Suprapubic skin (tissue), 4 donors: ENCODE measurements at regions not wholly inside any gene's neighbourhood (a gene's known extent, or its start where the extent isn't known, plus 50 kb on each side); places are given as distances from the start of the nearest gene placed in this dataset.

ENCODE experiments used
- DNase-seq, 2 donors: peaks; one replicate each; pipeline ENCODE4 v3.0.0-alpha.2; 2019; ENCODE audit warnings: low spot score in 2 of 2
- H3K27ac ChIP-seq: fragments of 200-600 bp; sonication (generic); one replicate; pipeline ENCODE4 v1.5.1; 2019
- H3K27me3 ChIP-seq: fragments of 200-600 bp; sonication (generic); one replicate; pipeline ENCODE4 v1.5.1; 2019
- H3K36me3 ChIP-seq: fragments of 200-600 bp; sonication (generic); one replicate; pipeline ENCODE4 v1.5.1; 2019
- H3K4me1 ChIP-seq: fragments of 200-600 bp; sonication (generic); one replicate; pipeline ENCODE4 v1.5.1; 2019
- H3K4me3 ChIP-seq: fragments of 200-600 bp; sonication (generic); one replicate; pipeline ENCODE4 v1.5.1; 2019; ENCODE audit warnings: mild to moderate bottlenecking
- H3K9me3 ChIP-seq: fragments of 200-600 bp; sonication (generic); one replicate; pipeline ENCODE4 v1.5.1; 2019
- EP300 ChIP-seq: sonication (generic); formaldehyde crosslinking; IDR thresholded peaks from one replicate; pipeline ENCODE4 v1.6.1; 2017; ENCODE audit warnings: antibody characterized with exemption
- POLR2A ChIP-seq, 2 donors: fragments of 450-650 bp; IDR thresholded peaks; one replicate each; pipeline ENCODE4 v1.6.1; 2017; ENCODE audit warnings: antibody characterized with exemption in 2 of 2, mild to moderate bottlenecking in 2 of 2, moderate library complexity in 2 of 2
- POLR2AphosphoS5 ChIP-seq, 3 donors: sonication (generic); formaldehyde crosslinking; IDR thresholded peaks; one replicate each; pipeline ENCODE4 v1.6.1; 2017; ENCODE audit warnings: antibody characterized with exemption in 3 of 3
- WGBS: methylation state at CpG from one replicate; pipeline ENCODE4 v1.1.5; 2018; 5-methylcytosine and 5-hydroxymethylcytosine counted together
- TF ChIP-seq, protein P1 (sequence below), 2 donors: fragments of 200-600 bp in 1 of 2; fragments of 450-650 bp in 1 of 2; sonication (generic) in 1 of 2; IDR thresholded peaks; one replicate each; pipeline ENCODE4 v1.5.1; 2016 to 2019; ENCODE audit warnings: antibody characterized with exemption in 2 of 2, mild to moderate bottlenecking in 1 of 2, moderate library complexity in 1 of 2

DNA sequence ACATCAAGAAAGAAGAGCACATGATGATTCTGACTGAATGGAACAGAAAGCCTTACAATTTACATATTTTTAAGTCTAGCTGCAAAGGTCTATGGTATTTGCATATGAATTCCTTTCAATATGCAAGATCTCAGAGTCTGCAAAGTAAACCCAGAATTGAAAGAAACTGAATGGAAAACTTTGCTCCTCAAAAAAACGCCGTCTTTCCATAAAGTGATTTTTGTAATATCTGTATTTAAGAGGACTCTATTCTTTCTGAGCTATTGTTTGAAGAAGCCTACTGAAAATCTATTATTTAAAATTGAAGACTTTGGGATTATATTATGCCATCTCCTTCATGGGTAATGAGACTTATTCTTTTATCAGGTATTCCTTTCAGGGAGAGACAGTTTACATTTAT lies 1894.4 kb downstream of the STIM2 start:
- TF ChIP-seq EP300 (no peak), POLR2A (IDR thresholded peaks at IDR 0.05) (no peak), POLR2AphosphoS5 (IDR thresholded peaks at IDR 0.05) (no peak)
- TF ChIP-seq, protein P1, sequence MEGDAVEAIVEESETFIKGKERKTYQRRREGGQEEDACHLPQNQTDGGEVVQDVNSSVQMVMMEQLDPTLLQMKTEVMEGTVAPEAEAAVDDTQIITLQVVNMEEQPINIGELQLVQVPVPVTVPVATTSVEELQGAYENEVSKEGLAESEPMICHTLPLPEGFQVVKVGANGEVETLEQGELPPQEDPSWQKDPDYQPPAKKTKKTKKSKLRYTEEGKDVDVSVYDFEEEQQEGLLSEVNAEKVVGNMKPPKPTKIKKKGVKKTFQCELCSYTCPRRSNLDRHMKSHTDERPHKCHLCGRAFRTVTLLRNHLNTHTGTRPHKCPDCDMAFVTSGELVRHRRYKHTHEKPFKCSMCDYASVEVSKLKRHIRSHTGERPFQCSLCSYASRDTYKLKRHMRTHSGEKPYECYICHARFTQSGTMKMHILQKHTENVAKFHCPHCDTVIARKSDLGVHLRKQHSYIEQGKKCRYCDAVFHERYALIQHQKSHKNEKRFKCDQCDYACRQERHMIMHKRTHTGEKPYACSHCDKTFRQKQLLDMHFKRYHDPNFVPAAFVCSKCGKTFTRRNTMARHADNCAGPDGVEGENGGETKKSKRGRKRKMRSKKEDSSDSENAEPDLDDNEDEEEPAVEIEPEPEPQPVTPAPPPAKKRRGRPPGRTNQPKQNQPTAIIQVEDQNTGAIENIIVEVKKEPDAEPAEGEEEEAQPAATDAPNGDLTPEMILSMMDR (IDR thresholded peaks at IDR 0.05) = no peak
- H3K4me1 ChIP-seq = no peaks in the 10 kb centered on the region
- H3K36me3 ChIP-seq = no peaks in the 10 kb centered on the region

DNA sequence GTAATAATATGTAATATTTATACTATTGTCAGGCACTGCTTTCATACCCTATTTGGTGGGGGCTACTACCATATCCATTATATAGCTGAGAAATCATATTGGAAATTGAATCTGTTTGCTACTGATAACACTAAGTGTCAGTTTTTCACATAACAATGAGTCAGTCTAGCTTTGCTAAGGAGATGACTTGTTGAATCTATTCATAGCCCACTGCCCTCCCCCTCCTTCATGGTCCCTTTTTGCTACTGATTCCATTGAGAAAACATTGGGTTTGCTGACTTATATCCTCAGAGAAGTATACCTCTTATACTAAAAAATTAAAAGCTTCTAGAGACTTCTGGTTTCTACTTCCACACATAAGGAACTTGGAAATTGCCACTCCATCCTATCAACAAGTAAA lies 1898.4 kb downstream of the STIM2 start:
- H3K27ac ChIP-seq = no peak overlapping the region
- H3K27me3 ChIP-seq = no peaks in the 10 kb centered on the region
- H3K36me3 ChIP-seq = no peaks in the 10 kb centered on the region
- no peaks in the 10 kb centered on the region for H3K9me3 ChIP-seq
- TF ChIP-seq, protein P1 (IDR thresholded peaks at IDR 0.05) = no peak
- TF ChIP-seq EP300 (no peak), POLR2A (IDR thresholded peaks at IDR 0.05) (no peak), POLR2AphosphoS5 (IDR thresholded peaks at IDR 0.05) (no peak)
- H3K4me1 ChIP-seq = no peaks in the 10 kb centered on the region
- H3K4me3 ChIP-seq = no peak overlapping the region
- DNase-seq = no peak

More for the DNA sequence above, 1894.4 kb downstream of the STIM2 start:
- DNase-seq = no peak
- WGBS = 86% methylated on average over 2 of the region's 2 CpGs
- Histone ChIP-seq H3K27ac (no peak overlapping the region), H3K4me3 (no peak overlapping the region), H3K9me3 (no peaks in the 10 kb centered on the region), H3K27me3 (no peaks in the 10 kb centered on the region)

DNA sequence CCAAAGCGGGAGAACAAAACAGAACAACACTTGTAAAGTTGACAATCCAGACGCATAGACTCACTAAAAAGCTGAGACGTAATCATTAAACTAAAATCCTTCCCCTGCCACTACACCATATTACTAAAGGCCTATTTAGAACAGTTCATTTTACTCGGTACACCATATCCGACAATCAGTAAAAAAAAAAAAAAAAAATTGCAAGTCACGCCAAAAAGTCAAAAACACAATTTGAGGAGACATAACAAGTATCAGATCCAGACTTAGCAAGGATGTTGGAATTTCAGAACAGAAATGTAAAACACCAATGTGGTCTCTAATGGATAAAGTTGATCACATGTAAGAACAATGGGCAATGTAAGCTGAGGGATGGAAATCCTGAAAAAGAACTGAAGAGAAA lies 1899.4 kb downstream of the STIM2 start:
- Histone ChIP-seq H3K36me3 (no peaks in the 10 kb centered on the region), H3K9me3 (no peaks in the 10 kb centered on the region), H3K4me1 (no peaks in the 10 kb centered on the region), H3K27me3 (no peaks in the 10 kb centered on the region), H3K4me3 (no peak overlapping the region), H3K27ac (no peak overlapping the region)
- WGBS = 94% methylated on average over 6 of the region's 6 CpGs
- TF ChIP-seq POLR2A (IDR thresholded peaks at IDR 0.05) = no peak
- TF ChIP-seq, protein P1 (IDR thresholded peaks at IDR 0.05) = no peak
- TF ChIP-seq POLR2AphosphoS5 (IDR thresholded peaks at IDR 0.05) = no peak
- TF ChIP-seq EP300 = no peak
- no peak for DNase-seq

DNA sequence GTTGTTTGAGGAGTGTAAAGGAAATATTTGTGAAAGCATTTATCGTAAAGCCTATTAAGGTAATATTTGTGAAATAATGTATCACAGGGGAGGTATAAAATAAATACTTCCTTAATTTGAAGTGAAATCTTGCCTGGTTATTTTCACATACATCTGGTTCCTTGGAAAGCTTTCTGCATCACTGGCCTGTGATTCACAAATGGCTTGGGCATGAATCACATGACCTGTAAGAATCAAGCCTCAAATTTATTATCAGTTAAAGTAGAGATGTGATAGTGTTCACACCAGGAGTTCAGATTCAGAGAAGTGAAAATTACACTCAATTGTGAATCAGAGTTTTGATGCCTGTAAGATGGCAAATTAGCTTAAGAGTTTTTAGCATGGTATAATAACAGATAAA lies 1911.4 kb downstream of the STIM2 start:
- no peaks in the 10 kb centered on the region for H3K9me3 ChIP-seq
- TF ChIP-seq EP300 (no peak), POLR2AphosphoS5 (IDR thresholded peaks at IDR 0.05) (no peak), POLR2A (IDR thresholded peaks at IDR 0.05) (no peak)
- TF ChIP-seq, protein P1 (IDR thresholded peaks at IDR 0.05) = no peak
- WGBS = 84% methylated on average over 1 of the region's 1 CpG
- DNase-seq = no peak
- H3K4me1 ChIP-seq = no peaks in the 10 kb centered on the region
- no peaks in the 10 kb centered on the region for H3K36me3 ChIP-seq
- H3K27me3 ChIP-seq = no peaks in the 10 kb centered on the region
- H3K4me3 ChIP-seq = no peak overlapping the region
- H3K27ac ChIP-seq = no peak overlapping the region

DNA sequence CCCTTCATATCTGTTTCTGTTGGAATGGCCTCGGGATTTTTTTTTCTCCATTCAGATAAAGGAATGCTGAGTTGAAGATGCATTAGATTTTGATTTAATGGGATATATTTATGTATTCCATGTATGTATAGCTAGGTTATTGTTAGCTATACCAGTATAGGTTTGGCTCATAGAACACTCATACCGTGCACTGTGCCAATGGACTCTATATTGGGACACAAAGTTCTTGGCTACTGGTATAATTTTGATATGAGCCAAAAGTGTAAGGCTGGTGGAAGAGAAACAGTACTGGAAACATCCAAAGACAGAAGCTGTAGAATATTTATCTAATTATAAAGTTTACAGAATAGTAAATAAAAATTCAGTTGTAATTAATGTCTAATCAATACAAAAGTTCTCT lies 1912.1 kb downstream of the STIM2 start:
- no peak for DNase-seq
- no peaks in the 10 kb centered on the region for H3K27me3 ChIP-seq
- no peak overlapping the region for H3K4me3 ChIP-seq
- WGBS = 75% methylated on average over 2 of the region's 2 CpGs
- TF ChIP-seq EP300 (no peak), POLR2AphosphoS5 (IDR thresholded peaks at IDR 0.05) (no peak), POLR2A (IDR thresholded peaks at IDR 0.05) (no peak)
- TF ChIP-seq, protein P1 (IDR thresholded peaks at IDR 0.05) = no peak
- no peaks in the 10 kb centered on the region for H3K9me3 ChIP-seq
- H3K27ac ChIP-seq = no peak overlapping the region
- H3K4me1 ChIP-seq = no peaks in the 10 kb centered on the region
- H3K36me3 ChIP-seq = no peaks in the 10 kb centered on the region
